ENCODE measurements at regions not wholly inside any gene's neighbourhood (a gene's known extent, or its start where the extent isn't known, plus 50 kb on each side); places are given as distances from the start of the nearest gene placed in this dataset.

DNA sequence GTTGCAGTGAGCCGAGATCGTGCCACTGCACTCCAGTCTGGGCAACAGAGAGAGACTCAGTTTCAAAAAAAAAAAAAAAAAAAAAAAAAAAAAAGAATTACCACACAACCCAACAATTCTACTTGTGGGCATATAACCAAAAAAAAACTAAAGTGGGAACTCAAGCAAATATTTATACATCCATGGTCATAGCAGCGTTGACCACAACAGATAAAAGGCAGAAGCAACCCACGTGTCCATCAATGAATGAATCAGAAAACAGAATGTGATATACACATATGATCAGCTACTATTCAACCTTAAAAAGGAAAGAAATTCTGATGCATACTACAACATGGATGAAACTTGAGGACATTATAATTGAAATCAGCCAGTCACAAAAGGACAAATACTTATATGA is 179.3 kb upstream of the NEBL start:
- TF ChIP-seq, protein P1, sequence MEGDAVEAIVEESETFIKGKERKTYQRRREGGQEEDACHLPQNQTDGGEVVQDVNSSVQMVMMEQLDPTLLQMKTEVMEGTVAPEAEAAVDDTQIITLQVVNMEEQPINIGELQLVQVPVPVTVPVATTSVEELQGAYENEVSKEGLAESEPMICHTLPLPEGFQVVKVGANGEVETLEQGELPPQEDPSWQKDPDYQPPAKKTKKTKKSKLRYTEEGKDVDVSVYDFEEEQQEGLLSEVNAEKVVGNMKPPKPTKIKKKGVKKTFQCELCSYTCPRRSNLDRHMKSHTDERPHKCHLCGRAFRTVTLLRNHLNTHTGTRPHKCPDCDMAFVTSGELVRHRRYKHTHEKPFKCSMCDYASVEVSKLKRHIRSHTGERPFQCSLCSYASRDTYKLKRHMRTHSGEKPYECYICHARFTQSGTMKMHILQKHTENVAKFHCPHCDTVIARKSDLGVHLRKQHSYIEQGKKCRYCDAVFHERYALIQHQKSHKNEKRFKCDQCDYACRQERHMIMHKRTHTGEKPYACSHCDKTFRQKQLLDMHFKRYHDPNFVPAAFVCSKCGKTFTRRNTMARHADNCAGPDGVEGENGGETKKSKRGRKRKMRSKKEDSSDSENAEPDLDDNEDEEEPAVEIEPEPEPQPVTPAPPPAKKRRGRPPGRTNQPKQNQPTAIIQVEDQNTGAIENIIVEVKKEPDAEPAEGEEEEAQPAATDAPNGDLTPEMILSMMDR (IDR thresholded peaks at IDR 0.05; ENCODE audit: borderline replicate concordance, extremely low read depth, low read length, poor library complexity, severe bottlenecking) = no peak
- TF ChIP-seq EZH2 (IDR thresholded peaks at IDR 0.05; ENCODE audit: borderline replicate concordance, low read depth, low read length, severe bottlenecking) = no peak

All from DND-41 (cell line).